ENCODE measurements at regions not wholly inside any gene's neighbourhood (a gene's known extent, or its start where the extent isn't known, plus 50 kb on each side); places are given as distances from the start of the nearest gene placed in this dataset.

- Mint-ChIP-seq H3K4me3 (no peak overlapping the region), H3K27ac (no peak overlapping the region), H3K27me3 (ENCODE audit: insufficient read depth, low read depth) (peaks cover 3% of the 10 kb centered on the region), H3K36me3 (no peaks in the 10 kb centered on the region), H3K4me1 (no peaks in the 10 kb centered on the region), H3K9me3 (no peaks in the 10 kb centered on the region)
- H3K9ac ChIP-seq, result no peak overlapping the region
- H3F3A ChIP-seq (ENCODE audit: low read depth), result no peaks in the 10 kb centered on the region
- TF ChIP-seq EZH2 (IDR thresholded peaks at IDR 0.05), result no peak
- H2AFZ ChIP-seq (replicated peaks), result no peak overlapping the region
- no peaks in the 10 kb centered on the region for H3K4me1 ChIP-seq
- no peak overlapping the region for H3K27ac ChIP-seq
- H3K9me3 ChIP-seq (ENCODE audit: low read depth), result no peaks in the 10 kb centered on the region
- H3K36me3 ChIP-seq, result no peaks in the 10 kb centered on the region
- no peaks in the 10 kb centered on the region for H3K27me3 ChIP-seq
- no peak for DNase-seq (ENCODE audit: low spot score)
- H3K4me2 ChIP-seq, result no peak overlapping the region
- no peaks in the 10 kb centered on the region for H3K79me2 ChIP-seq (ENCODE audit: low read depth)
- no peaks in the 10 kb centered on the region for H4K20me1 ChIP-seq (ENCODE audit: low read depth)
- no peak overlapping the region for H3K4me3 ChIP-seq
These were observed 461.4 kb upstream of the NOX3 start for GRCh38 chr6:155916846-155917624.

- no peaks in the 10 kb centered on the region for H3K27me3 ChIP-seq
- peaks cover 3% of the 10 kb centered on the region for H3K27me3 Mint-ChIP-seq (ENCODE audit: insufficient read depth, low read depth)
These were observed 460.0 kb upstream of the NOX3 start for GRCh38 chr6:155915651-155916050.

GRCh38 chr6:155913816-155914215 is 458.2 kb upstream of the NOX3 start:
- TF ChIP-seq, protein P1, sequence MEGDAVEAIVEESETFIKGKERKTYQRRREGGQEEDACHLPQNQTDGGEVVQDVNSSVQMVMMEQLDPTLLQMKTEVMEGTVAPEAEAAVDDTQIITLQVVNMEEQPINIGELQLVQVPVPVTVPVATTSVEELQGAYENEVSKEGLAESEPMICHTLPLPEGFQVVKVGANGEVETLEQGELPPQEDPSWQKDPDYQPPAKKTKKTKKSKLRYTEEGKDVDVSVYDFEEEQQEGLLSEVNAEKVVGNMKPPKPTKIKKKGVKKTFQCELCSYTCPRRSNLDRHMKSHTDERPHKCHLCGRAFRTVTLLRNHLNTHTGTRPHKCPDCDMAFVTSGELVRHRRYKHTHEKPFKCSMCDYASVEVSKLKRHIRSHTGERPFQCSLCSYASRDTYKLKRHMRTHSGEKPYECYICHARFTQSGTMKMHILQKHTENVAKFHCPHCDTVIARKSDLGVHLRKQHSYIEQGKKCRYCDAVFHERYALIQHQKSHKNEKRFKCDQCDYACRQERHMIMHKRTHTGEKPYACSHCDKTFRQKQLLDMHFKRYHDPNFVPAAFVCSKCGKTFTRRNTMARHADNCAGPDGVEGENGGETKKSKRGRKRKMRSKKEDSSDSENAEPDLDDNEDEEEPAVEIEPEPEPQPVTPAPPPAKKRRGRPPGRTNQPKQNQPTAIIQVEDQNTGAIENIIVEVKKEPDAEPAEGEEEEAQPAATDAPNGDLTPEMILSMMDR (IDR thresholded peaks at IDR 0.05), result no peak
- no peak for TF ChIP-seq EZH2phosphoT487 (IDR thresholded peaks at IDR 0.05)
- no peak for TF ChIP-seq EZH2 (IDR thresholded peaks at IDR 0.05)

More at GRCh38 chr6:155915651-155916050, 460.0 kb upstream of the NOX3 start:
- no peak for DNase-seq (ENCODE audit: low spot score)
- H3K4me1 ChIP-seq, result no peaks in the 10 kb centered on the region
- no peak overlapping the region for H3K27ac ChIP-seq
- H3K9ac ChIP-seq, result no peak overlapping the region
- TF ChIP-seq, protein P1 (IDR thresholded peaks at IDR 0.05), result no peak
- TF ChIP-seq EZH2 (IDR thresholded peaks at IDR 0.05), result no peak
- no peak for TF ChIP-seq EZH2phosphoT487 (IDR thresholded peaks at IDR 0.05)
- H3K9me3 ChIP-seq (ENCODE audit: low read depth), result no peaks in the 10 kb centered on the region
- H3F3A ChIP-seq (ENCODE audit: low read depth), result no peaks in the 10 kb centered on the region
- H3K4me2 ChIP-seq, result no peak overlapping the region
- H4K20me1 ChIP-seq (ENCODE audit: low read depth), result no peaks in the 10 kb centered on the region
- H3K4me3 ChIP-seq, result no peak overlapping the region
- Mint-ChIP-seq H3K9me3 (no peaks in the 10 kb centered on the region), H3K27ac (no peak overlapping the region), H3K4me1 (no peaks in the 10 kb centered on the region), H3K4me3 (no peak overlapping the region), H3K36me3 (no peaks in the 10 kb centered on the region)
- H3K79me2 ChIP-seq (ENCODE audit: low read depth), result no peaks in the 10 kb centered on the region
- no peak overlapping the region for H2AFZ ChIP-seq (replicated peaks)
- no peaks in the 10 kb centered on the region for H3K36me3 ChIP-seq

GRCh38 chr6:155909710-155910109 is 454.1 kb upstream of the NOX3 start:
- Histone ChIP-seq H3K4me1 (peaks cover 6% of the 10 kb centered on the region), H3K9ac (no peak overlapping the region), H3K27me3 (no peaks in the 10 kb centered on the region), H2AFZ (replicated peaks) (no peak overlapping the region), H3K36me3 (no peaks in the 10 kb centered on the region), H4K20me1 (ENCODE audit: low read depth) (no peaks in the 10 kb centered on the region), H3K4me2 (no peak overlapping the region), H3K79me2 (ENCODE audit: low read depth) (no peaks in the 10 kb centered on the region), H3K9me3 (ENCODE audit: low read depth) (no peaks in the 10 kb centered on the region), H3K4me3 (no peak overlapping the region), H3K27ac (no peak overlapping the region), H3F3A (ENCODE audit: low read depth) (no peaks in the 10 kb centered on the region)
- Mint-ChIP-seq H3K4me1 (no peaks in the 10 kb centered on the region), H3K9me3 (no peaks in the 10 kb centered on the region), H3K27me3 (ENCODE audit: insufficient read depth, low read depth) (peaks cover 5% of the 10 kb centered on the region), H3K27ac (no peak overlapping the region), H3K36me3 (no peaks in the 10 kb centered on the region), H3K4me3 (no peak overlapping the region)
- no peak for TF ChIP-seq EZH2 (IDR thresholded peaks at IDR 0.05)
- TF ChIP-seq, protein P1 (IDR thresholded peaks at IDR 0.05), result no peak
- no peak for TF ChIP-seq EZH2phosphoT487 (IDR thresholded peaks at IDR 0.05)
- DNase-seq (ENCODE audit: low spot score), result peak; percentile 52

More at GRCh38 chr6:155913816-155914215, 458.2 kb upstream of the NOX3 start:
- Histone ChIP-seq H3K36me3 (no peaks in the 10 kb centered on the region), H3K27me3 (no peaks in the 10 kb centered on the region), H3K9me3 (ENCODE audit: low read depth) (no peaks in the 10 kb centered on the region), H3K4me1 (peaks cover 6% of the 10 kb centered on the region), H2AFZ (replicated peaks) (no peak overlapping the region), H3K4me2 (no peak overlapping the region), H3K4me3 (no peak overlapping the region), H3K9ac (no peak overlapping the region), H3K27ac (no peak overlapping the region), H3F3A (ENCODE audit: low read depth) (no peaks in the 10 kb centered on the region), H4K20me1 (ENCODE audit: low read depth) (no peaks in the 10 kb centered on the region), H3K79me2 (ENCODE audit: low read depth) (no peaks in the 10 kb centered on the region)
- DNase-seq (ENCODE audit: low spot score), result no peak
- no peaks in the 10 kb centered on the region for H3K9me3 Mint-ChIP-seq
- H3K4me1 Mint-ChIP-seq, result no peaks in the 10 kb centered on the region
- no peak overlapping the region for H3K4me3 Mint-ChIP-seq
- H3K36me3 Mint-ChIP-seq, result no peaks in the 10 kb centered on the region
- H3K27me3 Mint-ChIP-seq (ENCODE audit: insufficient read depth, low read depth), result peaks cover 5% of the 10 kb centered on the region
- no peak overlapping the region for H3K27ac Mint-ChIP-seq

All from neural progenitor cell (in vitro differentiated cells).